Esophagus muscularis mucosa (tissue), 4 donors: ENCODE measurements at regions not wholly inside any gene's neighbourhood (a gene's known extent, or its start where the extent isn't known, plus 50 kb on each side); places are given as distances from the start of the nearest gene placed in this dataset.

ENCODE experiments used
- CTCF ChIP-seq, 3 experiments: fragments of 200-600 bp in 2 of 3; fragments of 450-650 bp in 1 of 3; sonication (generic) in 2 of 3; IDR thresholded peaks; one replicate each; pipeline ENCODE4 v1.5.1; 2017 to 2019; ENCODE audit warnings: antibody characterized with exemption in 3 of 3, mild to moderate bottlenecking in 2 of 3, moderate library complexity in 1 of 3
- EP300 ChIP-seq: sonication (generic); formaldehyde crosslinking; IDR thresholded peaks from one replicate; pipeline ENCODE4 v1.6.1; 2017; ENCODE audit warnings: antibody characterized with exemption
- POLR2A ChIP-seq: fragments of 450-650 bp; IDR thresholded peaks from one replicate; pipeline ENCODE4 v1.6.1; 2017; ENCODE audit warnings: antibody characterized with exemption, moderate library complexity, mild to moderate bottlenecking, low read depth
- POLR2AphosphoS5 ChIP-seq, 2 donors: sonication (generic); formaldehyde crosslinking; IDR thresholded peaks; one replicate each; pipeline ENCODE4 v1.6.1; 2017; ENCODE audit warnings: antibody characterized with exemption in 2 of 2

- TF ChIP-seq EP300 (no peak), CTCF (IDR thresholded peaks at IDR 0.05) (no peak), POLR2AphosphoS5 (IDR thresholded peaks at IDR 0.05) (no peak), POLR2A (no peak)
Measured at GRCh38 chr9:115879451-115879850, 274.1 kb upstream of the PAPPA start.
